Progenitor cell of endocrine pancreas (in vitro differentiated cells): ENCODE measurements at regions not wholly inside any gene's neighbourhood (a gene's known extent, or its start where the extent isn't known, plus 50 kb on each side); places are given as distances from the start of the nearest gene placed in this dataset.

Experiments used
- DNase-seq: peaks from one replicate; pipeline ENCODE4 v3.0.0; 2021; ENCODE audit warnings: low spot score; ENCODE audit not compliant: unreplicated experiment
- H3K27ac Mint-ChIP-seq: 2 replicates; pipeline ENCODE4 v1.8.0; 2021; ENCODE audit warnings: mild to moderate bottlenecking, moderate library complexity, mixed read lengths
- H3K27me3 Mint-ChIP-seq: 2 replicates; pipeline ENCODE4 v1.8.0; 2021; ENCODE audit warnings: mixed read lengths
- H3K36me3 Mint-ChIP-seq: 2 replicates; pipeline ENCODE4 v1.8.0; 2022; ENCODE audit warnings: mixed read lengths; ENCODE audit not compliant: insufficient read depth
- H3K4me1 Mint-ChIP-seq: 2 replicates; pipeline ENCODE4 v1.8.0; 2021; ENCODE audit warnings: low read depth, mixed read lengths
- H3K4me3 Mint-ChIP-seq: 2 replicates; pipeline ENCODE4 v1.8.0; 2021; ENCODE audit warnings: low read depth, mild to moderate bottlenecking, moderate library complexity, mixed read lengths
- H3K9me3 Mint-ChIP-seq: 2 replicates; pipeline ENCODE4 v1.8.0; 2021; ENCODE audit warnings: low read depth, mixed read lengths
- TF ChIP-seq, protein P1 (sequence below): fragments of 200-600 bp; sonication (generic); IDR thresholded peaks from one replicate; pipeline ENCODE4 v1.5.0; 2021; ENCODE audit warnings: antibody characterized with exemption, mild to moderate bottlenecking; ENCODE audit not compliant: unreplicated experiment

DNA sequence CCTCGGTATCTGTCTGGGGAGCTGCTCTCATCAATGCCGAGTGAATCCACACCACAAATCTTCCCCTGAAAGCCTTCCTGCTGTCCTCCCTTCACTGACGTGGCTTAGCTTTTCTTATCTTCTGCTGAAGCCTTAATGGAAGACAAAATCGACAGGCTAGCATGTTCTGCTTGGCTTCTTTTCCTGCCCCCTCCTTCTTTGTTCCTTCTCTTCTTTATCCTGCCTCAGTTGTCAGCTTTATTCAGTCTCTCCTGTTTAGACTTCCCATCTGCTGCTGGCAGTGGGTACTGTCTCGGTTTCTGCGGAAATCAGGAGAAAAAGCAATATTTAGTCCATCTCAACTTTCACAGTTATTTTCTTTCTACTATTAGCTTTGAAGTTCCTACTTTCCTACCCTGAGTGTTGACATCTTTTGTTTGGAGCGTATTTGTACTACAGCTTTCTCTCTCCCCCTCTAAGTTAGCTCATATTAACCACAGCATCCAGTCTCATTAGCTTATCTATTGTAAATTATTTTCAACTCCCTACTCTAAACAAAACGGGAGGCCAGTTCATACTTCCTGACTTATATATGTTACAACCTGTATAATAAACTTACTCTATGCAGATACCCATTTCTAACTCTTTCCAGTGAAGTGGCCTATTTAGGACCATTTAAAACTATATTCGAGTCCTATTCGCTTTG lies 226.0 kb downstream of the DACT1 start:
- Mint-ChIP-seq H3K27ac (no peak overlapping the region), H3K9me3 (peaks cover 10% of the 10 kb centered on the region), H3K4me1 (peaks cover 11% of the 10 kb centered on the region), H3K4me3 (no peak overlapping the region), H3K36me3 (peaks cover 4% of the 10 kb centered on the region), H3K27me3 (no peaks in the 10 kb centered on the region)
- TF ChIP-seq, protein P1, sequence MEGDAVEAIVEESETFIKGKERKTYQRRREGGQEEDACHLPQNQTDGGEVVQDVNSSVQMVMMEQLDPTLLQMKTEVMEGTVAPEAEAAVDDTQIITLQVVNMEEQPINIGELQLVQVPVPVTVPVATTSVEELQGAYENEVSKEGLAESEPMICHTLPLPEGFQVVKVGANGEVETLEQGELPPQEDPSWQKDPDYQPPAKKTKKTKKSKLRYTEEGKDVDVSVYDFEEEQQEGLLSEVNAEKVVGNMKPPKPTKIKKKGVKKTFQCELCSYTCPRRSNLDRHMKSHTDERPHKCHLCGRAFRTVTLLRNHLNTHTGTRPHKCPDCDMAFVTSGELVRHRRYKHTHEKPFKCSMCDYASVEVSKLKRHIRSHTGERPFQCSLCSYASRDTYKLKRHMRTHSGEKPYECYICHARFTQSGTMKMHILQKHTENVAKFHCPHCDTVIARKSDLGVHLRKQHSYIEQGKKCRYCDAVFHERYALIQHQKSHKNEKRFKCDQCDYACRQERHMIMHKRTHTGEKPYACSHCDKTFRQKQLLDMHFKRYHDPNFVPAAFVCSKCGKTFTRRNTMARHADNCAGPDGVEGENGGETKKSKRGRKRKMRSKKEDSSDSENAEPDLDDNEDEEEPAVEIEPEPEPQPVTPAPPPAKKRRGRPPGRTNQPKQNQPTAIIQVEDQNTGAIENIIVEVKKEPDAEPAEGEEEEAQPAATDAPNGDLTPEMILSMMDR, result no peak
- no peak for DNase-seq

DNA sequence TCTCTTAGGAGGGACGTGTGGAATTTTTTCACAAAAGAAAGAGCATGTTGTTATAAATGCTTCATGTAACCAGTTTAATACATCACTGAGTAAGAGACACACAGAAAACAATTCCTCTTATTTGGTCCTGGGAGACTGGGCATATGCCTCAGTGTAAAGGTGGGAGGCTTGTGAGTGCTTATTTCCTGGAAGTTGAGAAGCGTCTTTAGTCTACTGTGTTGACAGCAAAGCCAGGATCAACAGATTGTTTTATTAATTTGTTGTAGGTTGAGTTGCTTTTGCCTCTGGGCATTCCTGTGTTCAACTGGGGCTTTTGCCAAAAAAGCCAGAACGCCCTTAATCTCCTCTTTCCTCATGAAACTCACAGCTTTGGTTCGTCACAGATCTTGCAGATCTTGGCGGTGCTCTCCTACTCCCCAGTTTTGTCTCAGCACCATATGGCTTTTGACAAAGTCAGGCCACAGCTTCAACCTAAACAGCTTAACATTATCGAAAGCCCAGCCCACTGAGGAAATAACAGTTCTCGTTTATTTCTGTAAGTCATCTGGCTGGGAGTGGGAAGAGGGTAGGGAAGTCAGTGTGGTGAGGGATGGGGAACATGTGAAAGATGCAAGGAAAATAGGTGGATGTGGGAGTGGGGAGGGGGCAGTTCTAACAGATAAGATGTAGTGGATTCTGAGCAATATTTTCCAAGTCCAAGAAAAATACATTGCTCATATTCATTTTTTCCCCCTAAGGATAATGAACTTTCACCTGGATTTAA lies 227.2 kb downstream of the DACT1 start:
- DNase-seq, result no peak
- no peak overlapping the region for H3K4me3 Mint-ChIP-seq
- peaks cover 11% of the 10 kb centered on the region for H3K4me1 Mint-ChIP-seq
- TF ChIP-seq, protein P1, result no peak
- H3K27ac Mint-ChIP-seq, result no peak overlapping the region
- H3K27me3 Mint-ChIP-seq, result no peaks in the 10 kb centered on the region
- peaks cover 3% of the 10 kb centered on the region for H3K9me3 Mint-ChIP-seq
- no peaks in the 10 kb centered on the region for H3K36me3 Mint-ChIP-seq

DNA sequence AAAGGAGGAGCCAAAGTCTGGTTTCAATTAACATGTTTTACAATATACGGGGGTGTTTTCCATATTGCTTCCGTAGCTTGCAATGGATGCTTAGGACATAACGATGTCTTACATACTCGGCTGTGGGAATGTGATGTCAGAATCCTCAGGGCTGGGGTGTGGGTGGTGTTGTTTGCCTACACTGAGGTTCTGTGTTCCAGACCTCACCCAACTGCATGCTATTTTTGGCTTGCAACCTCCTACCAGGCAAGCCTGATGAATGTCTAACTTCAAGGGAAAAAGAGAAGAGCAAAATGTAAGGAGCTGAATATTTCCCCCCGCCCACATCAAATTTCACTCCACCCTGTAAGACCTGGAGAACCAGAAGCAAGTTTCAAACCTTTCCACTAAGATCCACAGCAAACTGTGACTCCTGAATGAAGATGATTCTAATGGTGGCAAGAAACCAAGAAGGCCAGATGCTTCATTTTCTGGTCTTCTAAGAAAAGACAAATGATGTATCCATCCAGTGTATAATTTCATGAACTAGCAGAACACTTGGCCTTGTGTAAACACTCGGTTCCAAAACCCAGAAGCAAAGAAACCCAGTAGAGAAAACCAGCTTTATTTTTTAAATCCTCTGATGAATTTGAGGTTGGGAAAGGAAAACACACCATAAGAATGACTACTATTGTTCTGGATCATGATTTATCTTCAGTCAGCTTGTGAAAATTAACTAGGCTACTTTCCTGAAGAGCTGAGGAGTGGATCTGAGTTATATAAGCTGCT lies 227.9 kb downstream of the DACT1 start:
- no peak overlapping the region for H3K27ac Mint-ChIP-seq
- peaks cover 3% of the 10 kb centered on the region for H3K9me3 Mint-ChIP-seq
- DNase-seq, result no peak
- H3K36me3 Mint-ChIP-seq, result no peaks in the 10 kb centered on the region
- TF ChIP-seq, protein P1, result no peak
- H3K27me3 Mint-ChIP-seq, result no peaks in the 10 kb centered on the region
- H3K4me3 Mint-ChIP-seq, result no peak overlapping the region
- H3K4me1 Mint-ChIP-seq, result peaks cover 11% of the 10 kb centered on the region

DNA sequence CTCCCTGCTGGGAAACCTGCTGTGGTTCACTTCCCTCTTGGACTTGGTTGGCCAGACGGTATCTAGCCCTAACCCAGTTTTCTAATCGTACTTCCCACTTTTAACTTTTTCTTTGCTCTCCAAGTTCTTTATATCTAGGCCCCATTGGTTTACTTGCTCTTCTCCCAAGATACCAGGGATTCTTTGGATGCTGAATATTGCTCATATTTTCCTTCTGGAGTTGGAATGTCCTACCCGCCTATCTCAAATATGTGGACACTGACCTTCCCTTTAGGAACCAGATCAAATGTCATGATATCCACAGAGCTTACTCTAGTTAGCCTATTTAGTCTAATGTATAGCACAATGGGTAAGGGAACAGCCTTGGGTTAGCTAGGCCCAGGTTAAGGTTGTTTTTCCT lies 228.6 kb downstream of the DACT1 start:
- H3K4me1 Mint-ChIP-seq, result peaks cover 11% of the 10 kb centered on the region
- H3K27ac Mint-ChIP-seq, result peak overlapping the region; percentile 69
- H3K36me3 Mint-ChIP-seq, result no peaks in the 10 kb centered on the region
- DNase-seq, result no peak
- peaks cover 3% of the 10 kb centered on the region for H3K9me3 Mint-ChIP-seq
- TF ChIP-seq, protein P1, result no peak
- H3K4me3 Mint-ChIP-seq, result no peak overlapping the region
- no peaks in the 10 kb centered on the region for H3K27me3 Mint-ChIP-seq

DNA sequence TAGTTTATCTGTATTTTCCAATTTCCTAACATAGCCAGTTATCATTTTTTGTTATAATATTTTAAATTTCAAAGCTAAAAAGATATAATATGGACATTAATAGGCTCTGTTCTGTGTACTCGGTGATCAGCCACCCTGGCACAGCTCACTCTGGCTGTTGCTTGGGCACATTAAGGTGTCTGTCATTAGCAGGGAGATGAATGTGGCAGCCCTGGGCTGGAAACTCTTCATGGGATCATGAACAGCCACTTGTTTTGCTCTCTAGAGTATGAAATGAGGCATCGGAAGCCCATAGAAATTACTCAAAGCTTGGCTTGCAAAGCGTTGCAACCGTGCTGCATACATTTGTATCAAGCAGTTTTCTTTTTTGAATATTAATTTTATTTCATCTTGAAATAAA lies 233.2 kb downstream of the DACT1 start:
- no peak overlapping the region for H3K4me3 Mint-ChIP-seq
- DNase-seq, result no peak
- TF ChIP-seq, protein P1, result no peak
- H3K27me3 Mint-ChIP-seq, result no peaks in the 10 kb centered on the region
- H3K4me1 Mint-ChIP-seq, result no peaks in the 10 kb centered on the region
- H3K27ac Mint-ChIP-seq, result no peak overlapping the region
- H3K9me3 Mint-ChIP-seq, result peaks cover 3% of the 10 kb centered on the region
- no peaks in the 10 kb centered on the region for H3K36me3 Mint-ChIP-seq
